Lung (tissue), 11 donors: ENCODE measurements at regions not wholly inside any gene's neighbourhood (a gene's known extent, or its start where the extent isn't known, plus 50 kb on each side); places are given as distances from the start of the nearest gene placed in this dataset.

ENCODE experiments used
- ATAC-seq: fragments of 200-7000 bp; cut with Tn5 transposase; one replicate; pipeline ENCODE4 v1.9.1; 2020; ENCODE audit warnings: moderate number of reproducible peaks; ENCODE audit not compliant: insufficient read depth, low FRiP score
- DNase-seq, 3 donors: peaks; one replicate each; pipeline ENCODE4 v3.0.0-alpha.2; 2013 to 2017
- H3K27ac ChIP-seq, 2 donors: one replicate each; pipeline ENCODE4 v1.5.1; 2013; ENCODE audit warnings: mild to moderate bottlenecking in 2 of 2, moderate library complexity in 2 of 2, control low read depth in 1 of 2, inconsistent platforms in 1 of 2, low read depth in 1 of 2, low read length in 1 of 2
- H3K27me3 ChIP-seq, 3 donors: one replicate each; pipeline ENCODE4 v1.5.1; 2013; ENCODE audit warnings: low read length in 2 of 3; ENCODE audit not compliant: control insufficient read depth in 3 of 3, insufficient read depth in 3 of 3
- H3K36me3 ChIP-seq, 4 donors: one replicate each; pipeline ENCODE4 v1.5.1; 2013; ENCODE audit warnings: low read length in 4 of 4, mild to moderate bottlenecking in 1 of 4, moderate library complexity in 1 of 4; ENCODE audit not compliant: control insufficient read depth in 4 of 4, insufficient read depth in 4 of 4
- H3K4me1 ChIP-seq, 5 donors: one replicate each; pipeline ENCODE4 v1.5.1; 2013; ENCODE audit warnings: low read length in 5 of 5, mild to moderate bottlenecking in 2 of 5, moderate library complexity in 1 of 5; ENCODE audit not compliant: control insufficient read depth in 5 of 5, insufficient read depth in 5 of 5
- H3K4me3 ChIP-seq: one replicate; pipeline ENCODE4 v1.5.1; 2013; ENCODE audit warnings: mild to moderate bottlenecking, control low read depth, moderate library complexity
- H3K9ac ChIP-seq, 2 donors: one replicate each; pipeline ENCODE4 v1.5.1; 2013; ENCODE audit warnings: low read length in 2 of 2, control low read depth in 1 of 2; ENCODE audit not compliant: insufficient read depth in 1 of 2
- H3K9me3 ChIP-seq, 4 donors: one replicate each; pipeline ENCODE4 v1.5.1; 2013; ENCODE audit warnings: low read length in 3 of 4, mild to moderate bottlenecking in 1 of 4, moderate library complexity in 1 of 4; ENCODE audit not compliant: control insufficient read depth in 4 of 4, insufficient read depth in 3 of 4
- WGBS, 2 donors: extraction: QIAGEN DNeasy Blood & Tissue Kit; methylation state at CpG; one replicate each; pipeline ENCODE4 v1.1.7; 2013; 5-methylcytosine and 5-hydroxymethylcytosine counted together
- TF ChIP-seq, protein P1 (sequence below): IDR thresholded peaks from 2 replicates; pipeline ENCODE4 v1.5.1; 2012; ENCODE audit warnings: mild to moderate bottlenecking; ENCODE audit errors: control extremely low read depth, extremely low read depth
- donor health status: control.
- donor health status: control.
- donor health status: Bipolar disorder and iron deficiency.
- donor health status: healthy.
- donor health status: DM: yes; HTN: yes; CAD: no.

DNA sequence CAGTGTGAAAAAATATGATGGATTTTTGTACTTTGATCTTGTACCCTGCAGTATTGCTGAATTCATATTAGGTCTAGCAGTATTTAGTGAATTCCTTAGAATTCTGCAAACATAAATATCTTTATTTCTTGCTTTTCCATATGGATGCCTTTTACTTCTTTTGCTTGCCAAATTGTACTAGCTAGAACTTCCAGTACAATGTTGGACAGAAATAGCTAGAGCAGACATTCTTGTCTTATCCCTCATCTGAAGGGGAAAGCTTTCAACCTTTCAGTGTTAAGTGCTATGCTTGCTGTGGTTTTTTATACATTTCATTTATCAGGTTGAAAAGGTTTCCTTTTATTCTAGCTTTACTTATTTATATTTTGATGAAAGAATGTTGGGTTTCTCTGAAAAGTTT lies 1321.9 kb upstream of the CHAC2 start:
- TF ChIP-seq, protein P1, sequence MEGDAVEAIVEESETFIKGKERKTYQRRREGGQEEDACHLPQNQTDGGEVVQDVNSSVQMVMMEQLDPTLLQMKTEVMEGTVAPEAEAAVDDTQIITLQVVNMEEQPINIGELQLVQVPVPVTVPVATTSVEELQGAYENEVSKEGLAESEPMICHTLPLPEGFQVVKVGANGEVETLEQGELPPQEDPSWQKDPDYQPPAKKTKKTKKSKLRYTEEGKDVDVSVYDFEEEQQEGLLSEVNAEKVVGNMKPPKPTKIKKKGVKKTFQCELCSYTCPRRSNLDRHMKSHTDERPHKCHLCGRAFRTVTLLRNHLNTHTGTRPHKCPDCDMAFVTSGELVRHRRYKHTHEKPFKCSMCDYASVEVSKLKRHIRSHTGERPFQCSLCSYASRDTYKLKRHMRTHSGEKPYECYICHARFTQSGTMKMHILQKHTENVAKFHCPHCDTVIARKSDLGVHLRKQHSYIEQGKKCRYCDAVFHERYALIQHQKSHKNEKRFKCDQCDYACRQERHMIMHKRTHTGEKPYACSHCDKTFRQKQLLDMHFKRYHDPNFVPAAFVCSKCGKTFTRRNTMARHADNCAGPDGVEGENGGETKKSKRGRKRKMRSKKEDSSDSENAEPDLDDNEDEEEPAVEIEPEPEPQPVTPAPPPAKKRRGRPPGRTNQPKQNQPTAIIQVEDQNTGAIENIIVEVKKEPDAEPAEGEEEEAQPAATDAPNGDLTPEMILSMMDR, result no peak

DNA sequence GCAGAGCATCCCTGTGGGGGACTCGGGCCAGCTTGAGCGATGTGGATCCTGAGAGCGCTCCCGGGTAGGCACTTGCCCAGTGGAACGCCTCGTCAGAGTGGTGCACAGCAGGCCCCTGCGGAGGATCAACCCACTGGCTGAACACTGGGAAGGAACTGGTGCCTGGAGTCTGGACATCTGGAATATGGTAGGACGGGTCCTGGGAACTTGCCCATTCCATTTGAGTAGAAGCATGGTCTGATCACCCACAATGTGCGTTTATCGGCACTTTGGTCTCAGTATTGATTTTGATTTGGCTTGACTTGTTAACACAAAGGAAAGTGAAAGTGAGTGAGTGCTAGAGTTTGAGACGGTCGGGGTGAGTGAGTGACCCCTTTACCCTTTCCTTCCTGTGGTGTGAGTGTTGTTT lies 1336.2 kb upstream of the CHAC2 start:
- TF ChIP-seq, protein P1, result no peak
- Histone ChIP-seq H3K27ac (no peak overlapping the region), H3K4me3 (no peak overlapping the region), H3K27me3 (no peaks in the 10 kb centered on the region), H3K9me3 (peaks cover 0 to 4% (median 0%) of the 10 kb centered on the region in 4 donors), H3K9ac (no peak overlapping the region), H3K4me1 (no peaks in the 10 kb centered on the region), H3K36me3 (no peaks in the 10 kb centered on the region)
- 87 to 91% methylated on average over 12 of the region's 12 CpGs for WGBS, 2 donors
- DNase-seq, result no peak
- ATAC-seq, result no peak

More for the DNA sequence above, 1321.9 kb upstream of the CHAC2 start:
- Histone ChIP-seq H3K36me3 (no peaks in the 10 kb centered on the region), H3K27me3 (no peaks in the 10 kb centered on the region), H3K9me3 (no peaks in the 10 kb centered on the region), H3K4me3 (no peak overlapping the region), H3K4me1 (no peaks in the 10 kb centered on the region), H3K9ac (no peak overlapping the region), H3K27ac (no peak overlapping the region)
- ATAC-seq (no peak), DNase-seq (no peak)

DNA sequence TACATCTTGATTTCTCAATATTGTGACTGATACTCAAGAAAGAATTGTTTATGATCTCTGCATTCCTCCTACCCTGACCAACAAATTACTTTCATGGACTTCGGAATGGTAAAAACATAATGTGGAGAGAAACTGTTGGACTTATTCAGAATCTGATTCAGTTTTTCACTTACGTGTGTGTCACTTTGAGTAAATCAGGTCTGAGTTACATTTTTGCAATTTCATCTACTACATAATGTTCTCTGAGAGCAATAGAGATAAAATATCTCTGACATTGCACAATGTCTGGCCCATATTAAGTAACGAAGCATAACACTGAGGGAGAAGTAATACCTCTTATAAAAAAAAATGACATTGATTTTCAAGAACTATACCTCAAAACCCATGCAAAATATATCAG lies 1337.9 kb upstream of the CHAC2 start:
- no peaks in the 10 kb centered on the region for H3K36me3 ChIP-seq

DNA sequence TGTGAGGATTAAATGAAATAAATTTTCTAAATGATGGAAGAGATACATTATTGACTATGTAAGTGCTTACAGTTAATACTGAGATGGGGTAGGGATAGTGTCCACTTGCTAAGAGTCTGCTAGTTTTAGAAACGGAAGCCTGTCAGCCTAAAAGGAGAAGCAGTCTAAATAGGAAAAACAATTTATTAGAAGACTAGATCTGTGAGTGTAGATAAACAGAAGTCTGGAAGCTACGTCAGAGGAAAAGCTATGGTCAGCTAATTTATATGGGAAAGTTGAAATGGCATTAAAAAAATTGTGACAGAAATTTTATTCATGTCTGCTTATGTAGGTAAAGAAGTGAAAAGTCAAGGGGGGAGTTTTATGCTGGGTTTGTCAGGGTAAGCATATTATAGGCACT lies 1338.4 kb upstream of the CHAC2 start:
- Histone ChIP-seq H3K4me3 (no peak overlapping the region), H3K27ac (no peak overlapping the region)
- 9 to 18% methylated on average over 2 of the region's 2 CpGs for WGBS, 2 donors

More for the DNA sequence above, 1337.9 kb upstream of the CHAC2 start:
- Histone ChIP-seq H3K4me1 (no peaks in the 10 kb centered on the region), H3K9me3 (no peaks in the 10 kb centered on the region), H3K27ac (no peak overlapping the region), H3K27me3 (no peaks in the 10 kb centered on the region), H3K4me3 (no peak overlapping the region), H3K9ac (no peak overlapping the region)
- DNase-seq, result peak in 2 of 3 donors; percentile 40 to 59
- TF ChIP-seq, protein P1, result no peak
- WGBS, 2 donors, result 36 to 59% methylated on average over 3 of the region's 3 CpGs
- no peak for ATAC-seq

More for the DNA sequence above, 1338.4 kb upstream of the CHAC2 start:
- no peaks in the 10 kb centered on the region for H3K4me1 ChIP-seq
- TF ChIP-seq, protein P1, result no peak
- DNase-seq, result peak in 1 of 3 donors; percentile 35
- ATAC-seq, result no peak
- no peaks in the 10 kb centered on the region for H3K27me3 ChIP-seq
- no peak overlapping the region for H3K9ac ChIP-seq
- H3K9me3 ChIP-seq, result no peaks in the 10 kb centered on the region
- H3K36me3 ChIP-seq, result no peaks in the 10 kb centered on the region
